DMS153 treated with DMSO at 0.1 percent for 48 hours (cell line): ENCODE measurements at regions not wholly inside any gene's neighbourhood (a gene's known extent, or its start where the extent isn't known, plus 50 kb on each side); places are given as distances from the start of the nearest gene placed in this dataset.

Experiments
- DNase-seq: peaks from one replicate; lab custom pipeline; 2025; ENCODE audit not compliant: unreplicated experiment; lab: John Stamatoyannopoulos, UW

DNA sequence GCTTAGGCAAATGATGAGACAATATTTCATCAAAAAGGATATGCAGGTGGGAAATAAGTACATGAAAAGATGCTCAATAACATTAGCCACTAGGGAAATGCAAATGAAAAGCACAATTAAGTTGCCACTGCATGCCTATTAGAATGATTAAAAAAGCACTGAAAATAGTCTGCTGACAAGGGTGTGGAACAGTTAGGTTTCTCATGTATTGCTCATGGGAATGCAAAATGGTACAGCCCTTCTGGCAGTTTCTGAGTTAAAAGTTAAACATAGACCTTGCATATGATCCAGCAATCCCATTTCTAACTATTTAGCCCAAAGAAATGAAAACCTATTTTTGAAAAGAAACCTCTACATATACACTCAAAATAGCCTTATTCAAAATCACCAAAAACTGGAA lies 393.0 kb downstream of the BMP4 start:
- no peak for DNase-seq

DNA sequence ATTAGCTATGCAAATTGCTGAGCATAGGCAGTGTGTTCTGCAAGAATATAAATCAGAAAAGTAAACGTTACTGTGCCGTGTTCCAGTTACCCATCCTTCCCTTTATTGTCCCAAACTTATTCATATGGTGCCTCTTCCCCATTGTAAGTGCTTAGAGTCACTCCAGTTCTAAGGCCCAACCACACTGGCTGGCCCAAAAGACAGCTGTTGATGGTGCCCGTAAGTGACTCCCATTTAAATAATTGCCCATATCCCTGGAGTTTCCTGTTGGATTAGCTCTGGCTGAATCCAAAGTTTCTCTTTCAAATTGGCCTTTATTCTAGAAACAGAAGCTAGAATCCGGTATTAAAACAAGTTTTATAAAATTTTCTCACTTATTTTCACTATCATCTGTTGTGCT lies 400.1 kb upstream of the DDHD1 start:
- DNase-seq: no peak

DNA sequence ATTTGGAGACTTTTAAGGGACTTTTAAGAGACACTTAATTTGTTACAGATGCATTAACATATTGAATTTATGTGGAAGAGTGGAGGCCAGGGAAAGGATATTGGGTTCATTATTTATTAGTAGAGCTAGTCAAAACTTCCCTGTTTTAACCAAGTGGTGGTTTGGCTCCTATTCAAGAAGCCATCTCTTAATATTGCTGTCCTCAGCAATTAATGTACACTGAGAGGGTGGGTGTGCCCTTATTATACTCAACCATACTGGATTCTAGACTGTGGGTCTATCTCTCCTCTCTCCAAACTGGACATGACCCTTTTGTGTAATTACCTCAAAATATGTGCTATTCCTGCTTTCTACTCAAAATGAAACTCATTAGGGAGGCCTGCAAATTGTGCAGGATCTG lies 398.7 kb upstream of the DDHD1 start:
- no peak for DNase-seq

DNA sequence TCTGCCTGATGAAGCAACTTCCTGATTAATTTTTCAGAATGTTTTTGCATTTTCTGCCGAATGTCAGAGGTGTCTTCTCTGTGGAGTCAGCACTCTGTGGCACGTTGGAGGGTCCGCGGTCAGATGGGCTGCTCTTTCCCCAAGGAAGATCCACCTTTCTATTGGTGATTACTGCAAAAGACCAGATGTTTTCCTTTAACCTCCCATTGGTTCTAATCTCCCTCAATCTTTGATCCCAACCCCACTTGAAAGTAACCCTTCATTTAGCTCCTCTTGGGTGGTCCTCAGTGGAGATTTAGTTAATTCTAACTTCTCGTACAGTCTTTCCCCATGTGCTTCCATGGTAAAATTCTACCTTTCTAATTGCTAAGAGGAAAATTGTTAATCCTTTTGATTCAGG lies 397.7 kb upstream of the DDHD1 start:
- no peak for DNase-seq

DNA sequence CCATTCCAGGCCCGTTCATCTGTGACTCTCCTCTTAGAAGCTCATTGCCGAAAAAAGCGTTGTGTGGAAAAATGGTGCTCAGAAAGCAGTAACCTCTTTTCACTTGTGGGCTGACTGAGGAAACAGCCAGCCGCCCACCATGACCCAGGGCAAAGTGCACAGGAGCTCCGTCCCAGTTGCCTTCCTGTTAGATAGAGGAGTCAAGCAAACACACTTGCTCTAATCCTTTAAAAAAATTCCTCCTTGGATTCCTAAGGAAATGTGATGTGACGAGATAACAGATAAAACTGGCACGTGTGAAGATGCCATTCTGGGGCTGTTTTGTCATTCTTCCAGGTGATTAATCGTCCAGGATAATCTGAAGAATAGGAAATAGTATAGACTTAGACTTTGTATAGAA lies 396.8 kb upstream of the DDHD1 start:
- no peak for DNase-seq

DNA sequence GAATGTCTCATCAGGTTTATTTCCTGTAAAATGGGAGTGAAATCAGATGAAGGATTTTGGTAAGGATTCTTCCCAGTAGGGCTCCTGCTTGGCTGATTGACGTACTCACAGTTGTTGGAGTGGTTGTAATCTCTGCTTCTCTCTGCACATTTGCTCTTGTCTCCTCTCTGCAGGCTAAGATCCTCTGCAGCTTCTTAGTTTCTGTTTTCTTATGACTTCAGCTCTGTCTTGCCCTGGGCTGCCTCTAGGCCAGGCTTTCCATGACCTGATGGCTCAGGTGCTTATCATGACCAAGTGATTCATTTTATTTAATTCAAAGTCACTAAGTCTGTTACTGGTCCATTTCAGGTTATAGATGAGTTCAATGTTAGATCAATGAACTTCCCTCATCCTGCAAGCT lies 394.5 kb upstream of the DDHD1 start:
- DNase-seq: no peak

DNA sequence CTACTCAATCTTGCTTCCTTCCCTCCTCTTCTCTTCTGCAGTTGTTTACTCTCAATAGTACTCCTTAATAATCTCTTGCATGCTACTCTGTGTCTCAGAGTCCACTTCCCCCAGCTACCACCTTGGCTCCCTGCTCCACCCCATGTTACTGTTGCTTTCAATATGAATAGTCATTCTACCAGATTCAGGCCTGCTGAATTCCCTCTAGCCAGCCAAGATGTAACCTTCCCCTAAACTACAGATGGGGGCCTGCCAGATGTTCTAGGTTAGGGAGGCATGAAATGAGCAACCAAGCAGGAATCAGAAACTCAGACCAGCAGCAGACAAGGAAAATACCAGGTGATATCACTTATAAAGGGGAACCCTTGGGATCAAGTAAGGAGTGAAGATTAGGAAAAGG lies 392.1 kb upstream of the DDHD1 start:
- no peak for DNase-seq

DNA sequence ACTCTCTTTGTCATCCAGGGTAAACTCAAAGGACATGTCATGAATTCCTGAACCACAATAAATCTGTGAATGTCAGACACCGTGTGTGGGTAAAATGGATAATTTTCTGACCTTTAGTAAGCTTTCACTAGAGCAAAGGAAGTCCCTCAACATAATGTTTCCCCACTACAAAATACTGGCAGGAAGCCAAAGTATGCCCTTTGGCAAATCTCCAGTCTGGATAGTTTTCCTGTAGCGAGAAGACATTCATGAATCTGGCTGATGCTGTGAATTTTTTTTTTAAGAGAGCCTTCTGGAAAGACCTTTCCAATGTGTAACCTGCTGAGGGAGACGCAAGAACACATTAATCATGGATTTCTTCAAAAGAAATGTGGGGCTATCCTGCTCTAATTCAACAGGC lies 389.6 kb upstream of the DDHD1 start:
- DNase-seq: peak; percentile 34

DNA sequence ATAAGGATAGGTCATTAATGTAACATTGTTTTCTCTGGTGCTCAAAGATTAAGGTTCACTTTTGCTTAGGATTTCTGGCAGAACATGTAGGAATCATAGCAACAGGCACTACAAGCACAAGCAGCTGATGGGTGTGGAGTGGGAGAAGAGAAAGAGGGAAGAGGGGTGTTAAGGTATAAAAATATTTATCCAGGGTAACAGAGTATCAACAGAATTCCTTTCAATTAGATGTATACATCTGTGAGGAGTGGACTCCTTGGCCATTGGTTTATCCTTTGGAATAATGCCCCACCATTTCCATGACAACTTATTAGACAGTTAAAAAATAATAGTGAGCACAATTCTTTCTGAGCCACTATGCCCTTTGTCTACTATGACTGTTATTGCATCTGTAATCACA lies 388.3 kb upstream of the DDHD1 start:
- DNase-seq: no peak

DNA sequence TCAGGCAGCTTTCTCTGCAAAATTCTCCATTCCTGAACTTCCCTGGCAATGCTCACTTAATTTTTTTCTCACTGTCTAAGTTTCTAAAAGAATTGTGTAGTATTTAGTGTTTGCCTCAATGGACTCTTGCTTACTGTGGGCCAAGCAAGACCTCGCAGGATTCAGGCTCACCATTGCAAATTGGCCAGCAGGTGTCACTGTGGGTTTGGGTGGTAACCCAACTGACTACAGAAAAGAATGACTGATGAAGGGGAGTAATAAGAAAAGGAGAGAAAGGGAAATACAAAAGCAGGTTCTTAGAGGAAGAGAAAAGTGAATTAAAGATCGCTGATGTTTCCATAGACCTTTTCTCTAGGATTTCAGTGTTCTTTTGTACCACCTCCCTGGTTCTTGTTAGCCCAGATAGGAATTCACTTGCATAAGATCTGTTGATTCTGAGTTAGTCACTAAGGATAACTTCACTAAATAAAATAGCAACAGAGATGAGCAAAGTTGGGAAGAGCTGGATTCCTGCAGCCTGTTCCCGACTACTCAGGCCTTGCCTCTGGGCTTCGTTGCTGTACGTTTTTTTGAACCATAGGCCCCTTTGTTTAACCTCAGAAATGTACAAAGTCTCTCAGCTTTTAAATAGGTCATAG lies 386.5 kb upstream of the DDHD1 start:
- DNase-seq: peak; percentile 59

DNA sequence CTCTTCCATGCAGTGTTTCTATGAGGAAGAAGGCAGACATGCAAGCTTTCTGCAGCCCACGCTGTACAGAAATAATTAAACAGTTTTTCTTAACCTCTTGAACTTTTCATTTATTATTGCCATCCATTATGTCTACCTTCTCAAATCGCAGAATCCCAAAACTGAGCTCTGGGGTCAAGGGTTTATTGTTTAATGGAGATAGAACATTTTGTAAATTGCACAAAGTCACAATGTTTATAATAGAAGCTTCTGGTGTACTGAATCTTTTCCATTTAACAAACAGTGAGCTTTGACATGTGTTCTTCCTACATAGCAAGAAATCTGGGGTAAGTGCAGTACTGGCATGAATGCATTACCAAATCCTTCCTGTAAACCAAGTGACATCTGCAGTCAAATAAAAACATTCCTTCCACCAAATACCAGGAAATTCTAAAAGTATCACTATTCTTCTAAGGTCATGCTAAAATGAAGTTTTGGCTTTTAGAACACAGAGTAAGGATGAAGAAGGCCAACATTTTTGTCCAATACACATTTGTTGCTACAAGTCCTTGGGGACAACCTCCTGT lies 385.3 kb upstream of the DDHD1 start:
- no peak for DNase-seq

DNA sequence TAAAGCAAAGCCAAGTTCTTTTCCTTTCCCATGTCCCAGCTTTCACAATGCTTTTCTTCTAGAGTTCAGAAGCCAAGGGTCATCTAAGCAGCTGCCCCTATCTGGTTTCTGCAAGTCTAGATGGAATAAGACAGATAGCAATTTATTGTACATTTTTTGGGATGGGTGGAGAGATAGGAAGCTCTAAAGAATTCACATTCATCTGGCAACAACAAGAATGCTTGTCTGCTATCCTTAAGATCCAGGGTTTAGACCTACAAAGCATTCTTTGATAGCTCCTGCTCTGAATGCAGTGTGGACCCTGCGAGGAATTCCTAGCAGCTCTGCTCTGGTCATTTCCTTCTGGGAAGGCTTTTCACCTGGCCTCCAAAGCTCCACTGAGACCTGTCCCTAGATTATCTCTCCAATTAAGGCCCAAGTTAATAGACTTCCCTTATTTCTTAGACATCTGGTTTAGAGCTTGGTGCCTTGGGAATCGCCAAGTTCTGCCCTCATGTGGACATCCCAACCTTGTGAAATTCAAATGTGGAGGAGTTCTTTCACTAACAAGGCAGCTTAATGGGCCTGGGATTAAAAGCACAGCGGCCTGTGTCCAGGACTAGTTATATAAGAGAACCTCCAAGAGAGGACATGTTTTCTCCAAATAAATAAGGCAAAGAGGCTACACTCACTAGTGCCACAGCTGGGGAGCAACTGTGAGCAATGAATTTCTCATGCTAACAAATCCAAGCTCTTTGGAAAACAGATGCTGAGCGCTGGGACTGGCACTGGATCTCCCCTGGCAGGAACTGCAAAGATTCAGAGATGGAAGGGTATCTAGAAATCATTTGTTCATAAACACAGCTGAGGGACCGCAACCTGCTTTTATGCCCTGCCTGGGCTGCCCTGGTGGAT lies 384.5 kb upstream of the DDHD1 start:
- DNase-seq: no peak

DNA sequence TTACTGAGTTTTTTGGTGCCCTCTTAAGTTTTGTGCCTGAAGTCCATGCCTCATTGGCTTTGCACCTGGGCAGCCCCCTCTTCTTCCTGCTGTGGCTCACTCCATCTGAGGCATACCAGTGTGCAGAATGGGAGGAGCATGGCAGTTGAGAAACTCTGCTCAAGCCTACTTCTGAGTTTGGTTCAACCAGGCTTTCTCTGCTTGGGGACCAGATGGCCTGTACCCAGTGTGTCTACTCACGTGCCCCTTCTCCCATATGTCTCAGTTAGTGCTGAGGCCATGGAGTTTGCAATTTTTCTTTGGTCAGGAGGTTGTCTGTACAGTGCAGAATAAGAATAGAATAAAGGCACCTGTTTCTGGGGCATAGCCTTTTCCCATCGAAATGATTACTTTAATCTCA lies 383.3 kb upstream of the DDHD1 start:
- DNase-seq: no peak

DNA sequence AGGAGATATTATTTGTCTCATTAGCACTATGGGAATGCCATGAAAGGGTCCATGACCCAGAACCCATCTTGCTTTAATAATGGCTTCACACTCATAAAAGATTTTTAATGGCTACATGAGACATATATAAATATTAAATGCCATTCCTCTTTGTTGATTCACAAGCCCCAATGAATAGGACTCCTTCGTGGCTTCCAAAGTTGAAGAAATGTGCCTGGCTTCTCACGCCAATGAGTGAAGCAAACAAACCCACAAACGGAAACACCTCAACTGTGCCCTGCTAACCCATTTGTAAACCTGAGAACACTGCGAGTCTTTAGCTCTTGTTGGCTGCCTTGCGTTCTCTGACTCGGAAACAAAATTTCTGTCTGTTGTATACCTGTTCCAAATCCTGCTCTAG lies 381.7 kb upstream of the DDHD1 start:
- DNase-seq: no peak

DNA sequence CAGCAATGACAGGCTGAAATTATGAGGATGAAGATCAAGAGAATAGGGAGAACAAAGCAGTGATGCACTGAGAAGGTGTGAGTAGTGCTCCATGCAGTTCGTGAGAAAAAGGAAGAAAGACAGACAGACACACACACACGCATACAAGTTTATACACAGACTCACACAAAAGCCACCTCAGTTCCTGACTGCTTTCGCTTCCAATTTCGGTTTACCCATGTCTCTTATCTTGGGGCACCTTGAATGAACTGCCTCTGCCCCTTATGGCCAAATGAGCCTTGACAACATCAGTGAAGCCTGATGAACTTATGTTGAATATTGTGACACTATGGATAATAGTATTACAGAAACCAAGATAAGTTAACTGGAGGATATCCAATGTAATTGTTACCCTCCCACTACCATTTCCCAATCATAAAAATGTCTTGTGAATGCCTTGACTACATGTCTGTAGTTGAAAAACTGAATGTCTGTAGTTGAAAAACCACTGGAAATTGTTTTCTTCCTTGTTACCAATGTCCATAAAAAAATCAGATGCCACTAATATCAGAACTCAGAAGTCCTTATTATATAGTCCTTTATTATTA lies 380.4 kb upstream of the DDHD1 start:
- no peak for DNase-seq

DNA sequence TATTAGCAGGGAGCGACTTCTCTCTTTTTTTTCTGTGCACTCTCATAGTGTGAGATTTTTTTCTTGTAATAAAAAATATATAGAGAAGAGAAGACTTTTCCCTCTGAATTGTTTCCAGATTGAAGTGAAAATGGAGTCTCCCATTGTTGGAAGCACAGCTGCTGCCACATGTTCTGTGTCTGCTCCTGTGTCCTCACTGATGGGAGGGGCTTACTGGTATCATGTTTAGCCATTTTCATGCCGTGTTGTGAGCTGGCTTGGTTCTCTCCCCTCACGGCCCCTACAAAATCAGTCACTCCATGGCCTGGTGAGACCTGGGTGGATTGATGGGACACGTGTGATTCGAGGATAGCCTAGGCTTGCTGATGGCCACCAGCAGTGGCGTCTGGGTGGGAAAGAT lies 379.7 kb upstream of the DDHD1 start:
- no peak for DNase-seq

DNA sequence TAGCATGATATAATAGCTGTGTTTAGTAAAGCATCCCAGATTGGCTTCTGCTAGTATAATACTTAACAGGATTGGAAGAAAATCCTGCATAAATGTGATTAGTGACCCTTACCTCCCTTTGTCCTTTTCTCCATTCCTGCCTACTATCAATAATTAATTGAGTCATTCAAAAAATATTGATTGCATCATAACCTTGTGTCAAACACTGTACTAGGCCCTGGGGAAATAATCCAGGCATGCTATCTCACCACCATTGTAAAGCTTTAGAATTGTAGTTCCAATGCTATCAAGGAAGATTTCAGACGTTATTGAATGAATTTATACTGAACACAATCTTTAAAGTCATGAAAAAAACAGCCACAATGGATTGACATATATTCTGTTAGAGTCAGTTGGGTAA lies 378.6 kb upstream of the DDHD1 start:
- no peak for DNase-seq

DNA sequence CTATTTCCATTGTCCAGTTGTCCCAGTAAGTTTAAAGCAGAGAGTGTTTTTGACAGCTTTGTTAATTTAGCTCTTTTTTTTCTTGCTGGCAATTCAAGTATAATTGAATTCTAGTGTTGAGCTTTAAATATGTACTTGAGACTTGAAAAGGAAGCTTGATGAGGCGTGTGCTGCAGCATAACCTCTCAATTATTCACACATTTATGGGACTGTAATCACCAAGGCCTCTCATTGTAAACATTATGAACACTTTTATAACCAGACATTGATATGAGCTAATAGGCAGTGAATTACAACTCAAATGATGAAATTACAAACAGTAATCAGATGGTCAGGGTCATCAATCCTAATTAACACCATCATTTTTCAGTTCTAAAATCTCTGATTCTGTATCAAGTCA lies 378.0 kb upstream of the DDHD1 start:
- no peak for DNase-seq

DNA sequence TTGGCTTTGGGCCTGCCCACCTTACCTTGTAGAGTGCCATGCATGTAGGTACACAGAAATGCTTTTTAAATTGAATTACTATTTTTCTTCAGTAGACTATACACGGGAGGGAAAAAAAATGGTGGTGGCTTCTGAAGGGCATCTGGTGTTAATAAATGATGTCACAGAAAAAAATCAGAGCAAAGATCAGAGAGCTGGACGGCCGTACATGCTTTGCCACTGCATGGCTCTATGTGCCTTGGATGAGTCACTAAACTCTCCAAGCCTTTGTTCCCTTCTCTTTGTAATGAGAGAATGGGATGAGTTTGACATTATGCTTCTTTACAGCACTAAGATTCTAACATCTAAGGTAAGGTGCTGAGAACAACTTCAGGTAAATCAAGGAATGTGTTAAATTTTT lies 376.4 kb upstream of the DDHD1 start:
- DNase-seq: no peak

DNA sequence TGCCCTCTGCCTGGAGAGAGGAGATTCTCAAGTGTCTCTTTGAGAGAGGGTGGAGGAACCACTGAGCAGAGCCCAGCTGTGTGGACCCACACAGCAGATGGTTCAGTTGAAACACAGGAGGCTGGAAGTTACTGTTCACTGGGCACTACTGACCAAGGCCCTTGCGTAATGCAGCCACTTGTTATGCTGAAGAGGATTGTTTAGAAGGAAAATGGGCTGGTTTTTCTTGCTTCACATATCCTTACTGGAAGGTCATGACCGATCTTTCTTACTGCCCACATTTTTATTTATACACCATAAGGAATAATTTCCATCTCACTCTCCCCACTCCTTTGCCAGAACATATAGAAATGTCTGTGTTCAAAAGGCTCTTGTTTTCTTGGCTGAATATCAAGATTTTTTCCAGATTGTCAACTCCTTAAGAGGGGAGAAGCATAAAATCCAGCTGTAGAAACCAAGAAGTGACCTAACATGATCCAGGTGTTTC lies 375.1 kb upstream of the DDHD1 start:
- no peak for DNase-seq

DNA sequence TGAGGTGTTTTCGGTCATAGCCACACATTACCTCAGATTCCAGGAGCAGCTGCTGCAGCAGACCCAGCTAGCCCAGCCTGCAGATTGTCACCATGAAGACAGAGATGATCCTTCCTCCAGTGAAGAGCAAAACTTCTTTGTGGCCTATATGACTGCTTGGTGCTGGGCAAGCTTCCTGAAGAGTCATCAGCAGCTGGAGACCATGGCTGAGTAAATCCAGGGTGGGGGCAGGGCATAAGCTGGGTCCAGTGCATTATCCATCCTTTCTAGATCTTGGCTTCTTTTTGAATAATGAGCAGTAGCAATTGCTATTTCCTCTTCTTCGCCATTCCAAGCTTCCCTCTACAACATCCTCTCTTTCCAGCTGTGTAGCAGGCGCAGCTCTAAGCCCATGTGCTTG lies 373.1 kb upstream of the DDHD1 start:
- DNase-seq: no peak

DNA sequence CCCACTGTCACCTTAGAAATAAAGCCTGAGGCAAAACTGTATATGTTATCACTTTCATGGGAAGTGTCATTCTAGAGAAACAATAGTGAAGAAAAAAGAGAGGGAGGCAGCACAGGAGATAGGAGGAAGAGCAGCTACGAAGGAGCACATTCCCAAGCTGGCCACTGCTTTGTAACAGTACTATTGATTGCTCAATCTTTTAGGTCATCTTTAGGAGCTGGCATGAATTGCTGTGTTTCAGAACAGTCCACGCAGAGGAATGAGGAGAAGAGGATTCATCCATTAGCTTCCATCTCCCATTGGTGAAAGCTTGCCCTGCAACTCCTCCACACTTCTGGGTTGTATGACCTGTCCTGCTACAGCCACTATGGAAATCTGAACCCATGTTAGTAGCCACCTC lies 372.5 kb upstream of the DDHD1 start:
- no peak for DNase-seq
